Fibroblast of skin of back (primary cell): ENCODE measurements at regions not wholly inside any gene's neighbourhood (a gene's known extent, or its start where the extent isn't known, plus 50 kb on each side); places are given as distances from the start of the nearest gene placed in this dataset.
A peak's percentile ranks its signal among the peaks of the same experiment; 100 is the strongest.

ENCODE experiments used
- DNase-seq: peaks from one replicate; pipeline ENCODE4 v3.0.0-alpha.2; 2013

GRCh38 chr22:27674261-27674923 is 127.2 kb downstream of the MN1 start:
- DNase-seq = no peak

- DNase-seq = peak; percentile 54
Measured at GRCh38 chr22:27676545-27677213, 124.9 kb downstream of the MN1 start.

- DNase-seq = no peak
Measured at GRCh38 chr22:27677905-27678458, 123.6 kb downstream of the MN1 start.

- no peak for DNase-seq
Measured at GRCh38 chr22:27679176-27679575, 122.4 kb downstream of the MN1 start.

GRCh38 chr22:27679693-27680488 is 121.7 kb downstream of the MN1 start:
- no peak for DNase-seq

- DNase-seq = no peak
Measured at GRCh38 chr22:27680636-27681035, 120.9 kb downstream of the MN1 start.

GRCh38 chr22:27681037-27681436 is 120.5 kb downstream of the MN1 start:
- no peak for DNase-seq

- DNase-seq = no peak
Measured at GRCh38 chr22:27682437-27682836, 119.1 kb downstream of the MN1 start.

- DNase-seq = no peak
Measured at GRCh38 chr22:27684901-27685300, 116.7 kb downstream of the MN1 start.

- DNase-seq = no peak
Measured at GRCh38 chr22:27685515-27685914, 116.0 kb downstream of the MN1 start.

- DNase-seq = no peak
Measured at GRCh38 chr22:27685970-27686369, 115.6 kb downstream of the MN1 start.

- peak; percentile 66 for DNase-seq
Measured at GRCh38 chr22:27686534-27686933, 115.0 kb downstream of the MN1 start.

- DNase-seq = no peak
Measured at GRCh38 chr22:27687984-27688545, 113.5 kb downstream of the MN1 start.

- DNase-seq = no peak
Measured at GRCh38 chr22:27689664-27690063, 111.9 kb downstream of the MN1 start.

- no peak for DNase-seq
Measured at GRCh38 chr22:27690599-27690998, 111.0 kb downstream of the MN1 start.

- peak; percentile 70 for DNase-seq
Measured at GRCh38 chr22:27692243-27692642, 109.3 kb downstream of the MN1 start.

GRCh38 chr22:27695925-27696324 is 105.6 kb downstream of the MN1 start:
- DNase-seq = no peak

GRCh38 chr22:27697888-27698287 is 103.7 kb downstream of the MN1 start:
- no peak for DNase-seq
